Tongue (tissue), 1 donor: ENCODE measurements at regions not wholly inside any gene's neighbourhood (a gene's known extent, or its start where the extent isn't known, plus 50 kb on each side); places are given as distances from the start of the nearest gene placed in this dataset.

ENCODE experiments used
- DNase-seq: peaks from one replicate; pipeline ENCODE4 v3.0.0-alpha.2; 2015

DNA sequence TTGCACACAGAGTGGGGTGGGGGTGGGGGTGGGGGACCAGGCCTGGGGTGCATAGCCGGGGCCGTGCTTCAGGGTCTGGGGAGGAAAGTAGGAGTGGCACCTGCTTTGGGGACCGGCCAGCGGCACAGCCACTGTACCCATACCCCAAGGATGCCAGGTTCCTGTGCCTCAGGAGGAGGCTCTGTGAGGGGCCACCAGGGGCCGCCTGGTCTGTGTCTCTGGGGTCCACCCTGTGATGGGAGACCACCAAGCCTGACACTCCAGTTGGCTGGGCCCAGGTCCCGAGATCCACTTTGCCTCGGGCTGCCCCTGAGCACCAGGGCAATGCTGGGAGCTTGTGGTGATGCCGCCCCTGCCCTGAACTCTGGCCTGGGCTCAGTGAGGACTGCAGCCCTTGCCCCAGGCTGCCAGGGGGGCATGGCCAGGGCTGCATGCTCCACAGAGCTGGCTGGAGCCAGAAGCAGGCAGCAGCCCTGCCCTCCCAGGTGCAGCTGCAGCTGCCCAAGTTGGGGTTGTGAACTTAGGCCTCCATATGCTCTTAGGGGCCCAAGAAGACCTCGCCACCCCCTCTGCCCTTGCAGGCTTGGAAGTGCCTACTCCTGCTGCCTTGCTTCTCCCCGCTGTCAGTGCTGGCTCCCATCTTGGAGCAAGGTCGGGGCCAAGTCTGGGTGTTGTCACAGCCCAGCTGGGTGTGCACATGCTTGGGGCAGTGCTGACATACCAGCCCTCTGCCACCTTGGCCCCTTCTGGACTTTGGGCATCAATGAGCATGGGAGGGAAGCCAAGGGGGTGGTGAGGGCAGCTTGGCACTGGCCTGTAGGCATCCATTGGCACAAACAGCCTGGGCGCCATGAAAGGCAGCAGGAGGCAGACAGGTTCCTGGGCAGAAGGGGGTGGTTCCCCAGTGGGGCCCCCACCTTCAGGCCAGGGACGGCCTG is 123.3 kb upstream of the THY1 start:
- no peak for DNase-seq

DNA sequence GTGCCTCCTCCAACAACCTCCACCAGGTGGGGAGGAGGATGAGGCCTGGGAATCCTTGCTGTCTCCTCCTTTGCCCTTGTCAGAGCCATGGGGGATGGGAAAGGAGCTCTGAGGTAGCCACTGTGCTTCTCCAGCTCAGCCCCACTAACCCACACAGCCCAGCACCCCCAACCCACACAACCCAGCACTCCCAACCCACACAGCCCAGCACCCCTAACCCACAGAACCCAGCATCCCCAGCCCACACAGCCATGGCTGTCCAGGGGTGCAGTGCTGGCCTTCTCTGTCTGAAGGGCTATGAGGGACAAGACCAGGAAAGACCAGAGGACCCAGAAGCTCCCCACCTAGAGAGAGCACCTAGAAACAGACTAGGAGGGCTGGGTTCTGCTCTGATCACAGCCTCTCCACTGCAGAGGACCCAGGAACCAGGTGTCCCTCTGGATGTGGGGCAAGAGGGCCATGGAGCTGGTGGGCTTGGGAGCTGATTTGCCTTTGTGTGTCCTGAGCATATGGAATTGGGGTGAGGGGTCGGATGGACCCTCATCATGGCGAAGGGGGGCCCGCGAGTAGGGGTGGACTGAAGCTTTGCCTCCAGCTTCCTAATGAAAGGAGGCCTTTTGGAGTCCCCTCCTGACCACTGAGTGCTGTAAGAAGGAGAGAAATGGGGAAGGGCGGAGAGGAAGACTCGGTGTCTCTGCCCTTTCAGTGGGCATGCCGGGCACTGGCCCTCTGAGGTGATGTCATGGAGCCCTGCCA is 117.6 kb upstream of the THY1 start:
- DNase-seq: no peak

DNA sequence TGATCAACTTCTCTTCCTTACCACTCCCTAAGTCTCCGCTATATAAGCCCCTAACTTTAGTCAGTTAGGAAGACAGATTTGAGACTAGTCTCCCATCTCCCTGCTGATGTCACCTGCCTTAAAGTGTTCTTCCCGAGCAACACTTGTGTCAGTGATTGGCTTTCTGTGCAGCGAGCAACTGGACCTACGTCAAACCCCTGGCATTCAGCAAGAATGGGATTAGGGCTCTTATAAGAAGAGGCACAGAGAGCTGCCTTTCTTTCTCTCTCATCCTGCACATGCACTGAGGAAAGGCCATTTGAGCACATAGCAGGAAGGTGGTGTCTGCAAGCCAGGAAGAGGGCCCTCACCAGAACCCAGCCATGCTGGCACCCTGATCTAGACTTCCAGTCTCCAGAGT is 116.6 kb upstream of the THY1 start:
- peak; percentile 73 for DNase-seq

DNA sequence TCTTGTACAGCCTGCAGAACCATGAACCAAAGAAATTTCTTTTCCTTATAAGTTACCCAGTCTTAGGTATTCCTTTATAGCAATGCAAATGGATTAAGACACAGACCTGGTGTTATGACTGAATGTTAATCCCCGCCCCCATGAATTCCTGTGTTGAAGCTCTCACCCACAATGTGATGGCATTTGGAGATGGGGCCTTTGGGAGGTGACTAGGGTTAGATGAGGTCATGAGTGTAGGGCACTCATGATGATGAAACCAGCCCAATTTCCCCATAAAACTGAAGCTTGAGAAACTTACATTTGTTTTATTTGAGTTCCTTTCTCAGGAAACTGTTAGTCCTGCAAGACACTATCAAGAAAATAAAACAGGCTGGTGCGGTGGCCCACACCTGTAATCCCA is 115.8 kb upstream of the THY1 start:
- no peak for DNase-seq

DNA sequence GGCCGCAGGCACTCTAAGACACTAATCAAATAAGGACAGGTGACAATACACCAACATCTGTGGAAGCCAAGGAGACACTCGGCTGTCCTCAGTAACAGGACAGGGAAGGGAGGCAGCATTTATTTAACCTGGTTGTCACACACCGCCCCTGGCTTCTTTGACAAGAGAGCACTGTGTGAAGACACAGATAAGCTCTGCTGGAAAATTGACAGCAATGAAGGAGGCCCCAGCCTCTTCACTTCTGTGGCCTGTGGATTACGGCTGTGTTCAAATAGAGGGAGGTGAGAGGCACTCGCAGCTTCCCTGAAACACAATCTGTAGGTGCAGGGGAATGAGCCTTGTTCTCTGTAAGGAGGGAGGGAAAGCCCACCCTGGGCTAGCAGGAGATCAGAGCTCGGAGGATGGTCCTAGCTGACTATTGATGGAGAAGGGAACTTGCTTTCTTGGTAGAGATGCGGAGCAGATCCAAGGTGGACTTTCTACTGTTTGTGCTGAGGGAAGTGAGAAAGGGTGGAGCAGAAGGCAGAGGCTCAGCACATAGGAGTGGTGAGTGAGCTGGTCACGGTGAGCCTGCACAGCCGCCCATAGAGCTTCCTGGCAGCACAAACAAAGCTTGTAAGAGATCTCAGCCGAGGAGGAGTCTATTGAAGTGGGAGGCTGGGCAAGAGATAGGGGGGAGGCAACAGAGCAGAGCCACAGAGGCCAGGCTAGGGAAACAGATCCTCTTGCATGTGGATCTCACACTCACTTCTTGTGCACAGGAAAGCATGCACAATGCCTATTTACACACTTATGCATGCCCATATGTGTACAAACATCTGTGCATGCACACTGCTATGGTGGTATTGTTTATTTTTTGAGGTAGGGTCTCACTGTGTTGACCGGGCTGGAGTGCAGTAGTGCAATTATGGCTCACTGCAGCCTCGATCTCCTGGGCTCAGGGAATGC is 114.6 kb upstream of the THY1 start:
- DNase-seq: no peak

DNA sequence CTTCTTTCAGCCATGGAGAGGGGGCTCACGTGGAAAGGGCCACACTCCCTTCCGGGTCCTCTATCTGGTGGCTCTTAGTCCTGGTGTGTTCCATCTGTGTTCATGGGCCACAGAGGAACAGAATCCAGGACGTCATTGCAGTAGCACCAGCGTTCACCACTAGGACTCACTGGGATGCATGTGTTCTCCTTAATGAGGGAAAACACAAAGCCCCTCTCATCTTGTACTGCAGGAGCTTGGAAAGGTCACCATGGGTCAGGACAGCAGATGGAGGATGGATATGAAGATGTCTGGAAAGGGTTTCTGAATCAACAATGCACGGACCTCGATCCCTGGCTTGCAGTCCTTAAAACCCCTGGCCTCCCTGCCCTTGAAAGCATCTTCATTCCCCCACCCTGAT is 113.8 kb upstream of the THY1 start:
- no peak for DNase-seq

DNA sequence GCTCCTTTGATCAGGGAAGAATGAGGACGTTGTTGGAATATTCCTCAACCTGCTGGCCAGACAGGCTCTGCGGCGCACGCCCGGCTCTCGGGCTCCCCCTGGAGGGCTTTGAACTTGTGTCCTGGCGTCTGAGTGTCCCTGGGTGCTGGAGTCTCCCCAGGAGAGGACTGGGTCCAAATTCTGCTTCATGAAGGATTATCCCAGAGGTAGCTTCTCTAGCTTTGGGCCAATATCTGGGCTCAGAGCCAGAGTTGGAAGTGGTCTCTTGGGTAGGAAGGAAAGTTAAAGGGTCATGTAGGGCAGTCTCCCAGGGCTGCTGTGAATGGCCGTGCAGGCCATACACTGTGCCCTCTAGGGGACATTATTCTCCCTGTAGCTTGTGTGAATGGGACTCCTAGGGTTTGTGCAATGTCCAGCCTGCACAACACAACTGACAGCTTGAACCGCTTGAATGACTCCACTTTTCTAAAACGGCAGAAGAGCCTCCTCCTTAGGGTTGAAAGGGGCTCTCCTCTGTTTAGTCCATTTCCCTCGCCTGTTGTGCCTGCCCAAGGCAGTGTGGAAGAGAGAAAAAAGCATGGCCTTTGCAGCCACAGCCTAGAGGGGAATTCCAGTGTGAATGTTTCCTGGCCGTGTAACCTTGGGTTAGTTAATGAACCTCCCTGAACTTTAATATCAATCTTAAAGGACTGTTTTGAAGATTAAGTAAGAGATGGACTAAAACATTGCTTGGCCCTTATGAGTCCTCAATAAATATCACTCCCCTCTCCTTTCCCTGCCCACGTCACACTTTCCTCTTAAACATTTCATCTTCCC is 111.2 kb upstream of the THY1 start:
- DNase-seq: peak; percentile 74

DNA sequence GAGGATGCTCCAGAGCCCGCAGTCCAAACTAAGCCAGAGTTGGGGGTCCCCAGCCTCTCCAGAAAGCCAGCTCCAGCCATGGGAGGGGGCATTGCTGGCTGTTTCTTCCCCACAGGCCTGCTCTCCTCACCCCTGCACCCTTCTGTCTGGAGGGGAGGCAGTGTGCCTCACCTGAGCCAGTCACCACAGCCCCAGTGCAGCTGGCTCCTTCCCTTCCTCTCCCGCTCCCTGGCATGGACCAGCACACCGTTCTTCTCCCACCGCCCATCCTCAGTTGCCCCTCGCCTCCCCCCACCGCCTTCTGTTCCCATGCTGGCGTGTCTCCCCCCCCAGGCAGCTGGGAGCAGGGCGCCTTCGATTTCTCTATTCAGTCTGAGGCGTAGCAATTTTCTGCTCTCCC is 110.5 kb upstream of the THY1 start:
- DNase-seq: no peak

DNA sequence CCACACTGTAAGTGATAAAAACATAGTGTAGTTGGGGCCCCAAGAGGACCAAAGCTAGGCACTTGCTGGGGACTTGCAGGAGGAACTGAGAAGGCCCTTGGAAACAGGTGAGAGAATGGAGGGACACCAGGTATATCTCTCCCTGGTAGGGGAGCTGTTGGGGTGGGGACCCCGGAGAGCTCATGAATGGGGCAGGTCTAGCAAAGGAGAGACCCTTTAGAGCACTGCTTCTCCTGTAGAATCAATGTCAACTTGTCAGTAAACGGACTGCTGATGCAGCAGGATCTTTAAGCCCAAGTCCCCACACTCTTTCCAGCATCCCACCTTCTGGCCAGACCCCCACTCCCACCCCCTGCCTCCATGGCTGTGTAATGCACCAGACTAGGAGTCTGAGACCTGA is 109.6 kb upstream of the THY1 start:
- DNase-seq: no peak

DNA sequence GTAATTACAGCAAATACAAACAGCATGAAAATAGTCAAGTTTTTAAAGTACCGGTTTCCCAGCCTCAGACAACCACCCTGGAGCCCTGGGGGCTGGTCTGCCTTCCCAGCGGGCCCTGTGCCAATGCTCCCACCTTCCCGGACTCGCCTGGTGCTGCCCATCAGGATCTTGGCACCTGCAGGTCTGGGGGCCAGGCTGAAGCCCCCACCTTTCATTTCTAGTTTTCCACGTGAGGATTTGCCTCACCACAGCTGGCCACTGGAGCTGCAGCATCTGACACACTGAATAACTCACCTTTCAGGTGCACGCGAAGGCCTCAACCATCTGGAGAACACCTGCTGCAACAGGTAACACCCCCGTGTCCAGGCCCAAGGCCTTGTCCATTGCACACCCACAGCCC is 108.7 kb upstream of the THY1 start:
- no peak for DNase-seq

DNA sequence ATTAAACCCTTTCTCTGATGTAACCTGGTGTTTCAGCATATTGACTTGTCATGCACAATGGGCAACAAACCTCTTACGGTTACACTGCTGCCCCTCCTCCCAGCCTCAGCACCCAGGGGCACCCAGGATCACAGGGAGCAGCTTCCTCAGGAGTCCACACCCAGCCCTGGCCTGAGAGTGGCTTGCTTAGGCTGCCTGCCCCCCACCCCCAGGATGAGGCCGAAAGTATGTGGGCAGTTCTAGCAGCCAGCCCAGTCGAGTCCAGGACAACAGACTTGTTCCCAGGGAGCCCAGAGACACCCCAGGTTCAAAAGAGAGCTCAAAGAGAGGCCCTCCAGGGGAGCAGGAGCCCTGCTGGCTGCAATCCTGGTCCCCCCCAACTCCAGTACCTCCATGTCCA is 108.1 kb upstream of the THY1 start:
- DNase-seq: no peak

DNA sequence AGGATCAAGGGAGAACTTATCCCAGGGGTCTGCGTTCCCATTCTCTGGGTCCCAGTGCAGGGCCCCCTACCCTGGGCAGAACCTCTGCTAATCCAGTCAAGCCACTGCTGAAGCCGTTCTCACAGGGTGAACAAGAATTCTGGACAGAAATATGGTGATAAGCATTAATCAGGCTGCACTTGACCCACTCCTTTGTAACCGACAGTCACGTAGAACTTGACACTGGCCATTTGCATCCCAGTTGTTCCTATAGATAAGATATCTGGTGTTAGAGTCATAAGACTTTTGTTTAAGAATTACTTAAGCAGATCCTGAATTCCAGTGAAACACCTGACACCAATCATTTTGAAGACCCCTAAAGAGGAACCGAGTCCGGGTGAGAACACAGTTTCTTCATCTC is 107.5 kb upstream of the THY1 start:
- DNase-seq: no peak

DNA sequence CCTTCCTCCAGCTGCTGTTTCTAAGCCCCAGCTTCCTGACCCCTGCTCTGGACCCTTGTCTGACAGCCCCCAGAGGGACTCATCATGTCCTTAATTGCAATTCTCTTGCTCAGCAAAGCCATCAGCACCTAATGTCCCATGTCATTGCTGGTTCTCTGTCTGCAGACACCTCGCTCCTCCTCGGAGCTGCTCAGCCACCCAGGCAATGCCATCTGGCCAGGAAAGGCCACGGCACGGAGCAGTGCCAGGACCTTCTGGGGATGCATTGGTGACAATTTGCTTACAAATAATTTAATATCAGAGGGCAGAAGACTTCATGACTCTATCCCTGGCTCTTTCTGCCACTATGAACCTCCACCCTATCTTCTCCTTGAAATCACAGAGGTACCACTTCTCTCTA is 107.0 kb upstream of the THY1 start:
- no peak for DNase-seq

DNA sequence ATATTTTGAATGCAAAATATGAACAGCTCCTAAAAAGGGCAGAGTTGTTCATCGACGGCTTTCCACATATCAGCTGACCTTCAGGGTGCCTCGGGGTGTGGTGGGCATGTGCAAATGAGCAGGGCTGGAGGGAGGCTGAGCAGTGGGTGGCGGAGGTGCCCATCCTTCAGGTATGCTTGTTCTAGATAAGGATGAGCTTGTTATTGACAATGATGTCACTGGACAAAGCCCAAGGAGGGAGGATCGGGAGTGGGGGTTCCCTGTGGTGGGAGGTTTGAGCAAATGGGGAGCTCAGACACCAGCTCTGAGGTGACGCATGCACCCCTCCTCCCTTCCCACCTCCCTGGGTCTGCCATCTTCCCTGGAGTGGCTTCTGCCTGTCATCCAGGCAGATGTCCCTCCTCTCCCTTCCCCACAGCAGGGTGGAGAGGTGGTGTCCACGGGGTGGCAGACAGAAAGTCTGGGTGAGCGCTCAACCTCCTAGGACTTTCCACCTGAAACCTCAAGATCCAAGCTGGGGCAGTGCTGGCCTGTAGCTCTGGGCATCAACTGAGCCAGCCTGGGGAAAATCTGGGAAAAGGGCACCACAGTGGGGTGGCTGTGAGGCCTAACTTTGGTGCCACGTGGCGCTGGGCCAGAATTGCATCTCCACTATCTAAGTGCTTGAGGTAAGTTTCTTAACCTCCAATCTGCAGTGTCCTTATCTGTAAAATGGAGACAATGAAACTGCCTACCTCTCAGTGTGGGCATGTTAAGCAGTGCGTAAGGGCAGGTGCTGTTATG is 106.3 kb upstream of the THY1 start:
- no peak for DNase-seq

DNA sequence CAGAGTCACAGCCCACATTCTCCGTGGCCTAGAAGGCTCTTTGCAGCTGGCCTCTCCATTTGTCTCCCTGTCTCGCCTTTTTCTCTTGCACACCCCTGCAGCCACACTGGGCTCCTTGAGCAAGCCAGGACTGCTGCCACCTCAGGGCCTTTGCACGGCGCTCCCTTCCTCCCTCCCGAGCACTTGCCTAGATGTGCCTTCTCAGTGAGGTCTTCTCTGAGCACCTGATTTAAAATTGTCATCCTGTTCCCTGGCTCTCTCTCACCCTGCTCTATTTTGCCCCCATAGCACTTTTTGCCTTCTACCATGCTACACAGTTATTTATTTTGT is 102.9 kb upstream of the THY1 start:
- DNase-seq: no peak

DNA sequence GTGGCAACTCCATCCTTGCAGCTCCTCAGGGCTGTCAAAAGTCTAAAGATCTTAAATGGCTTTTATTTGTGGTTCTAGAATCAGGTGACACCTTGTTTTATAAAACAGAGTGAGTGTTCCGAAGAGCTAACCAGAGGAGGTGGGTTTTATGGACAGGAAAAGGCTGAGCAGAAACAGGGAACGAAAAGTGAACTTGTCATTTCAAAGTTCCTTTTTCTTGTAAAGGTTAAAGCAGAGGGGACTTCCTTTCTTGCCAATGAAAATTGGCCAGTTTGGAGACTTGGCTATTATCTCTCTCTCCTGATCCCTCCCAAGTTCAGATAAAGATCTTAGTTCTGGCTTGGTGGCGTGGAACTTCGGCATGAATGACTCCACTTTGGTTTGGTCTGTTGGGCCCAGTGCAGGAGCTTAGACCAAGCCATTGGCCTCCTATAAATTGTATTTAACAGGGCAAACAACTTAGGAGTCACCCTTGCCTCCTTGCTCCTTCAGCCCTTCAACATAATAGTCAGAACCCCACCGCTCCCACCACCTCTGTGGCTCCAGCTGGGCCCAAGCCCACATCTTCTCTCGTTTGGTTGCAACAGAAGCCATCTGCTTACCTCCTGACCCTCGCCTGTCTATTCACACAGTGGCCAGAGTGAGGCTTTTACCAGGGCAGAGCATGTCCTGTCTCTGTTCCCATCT is 102.4 kb upstream of the THY1 start:
- DNase-seq: no peak

DNA sequence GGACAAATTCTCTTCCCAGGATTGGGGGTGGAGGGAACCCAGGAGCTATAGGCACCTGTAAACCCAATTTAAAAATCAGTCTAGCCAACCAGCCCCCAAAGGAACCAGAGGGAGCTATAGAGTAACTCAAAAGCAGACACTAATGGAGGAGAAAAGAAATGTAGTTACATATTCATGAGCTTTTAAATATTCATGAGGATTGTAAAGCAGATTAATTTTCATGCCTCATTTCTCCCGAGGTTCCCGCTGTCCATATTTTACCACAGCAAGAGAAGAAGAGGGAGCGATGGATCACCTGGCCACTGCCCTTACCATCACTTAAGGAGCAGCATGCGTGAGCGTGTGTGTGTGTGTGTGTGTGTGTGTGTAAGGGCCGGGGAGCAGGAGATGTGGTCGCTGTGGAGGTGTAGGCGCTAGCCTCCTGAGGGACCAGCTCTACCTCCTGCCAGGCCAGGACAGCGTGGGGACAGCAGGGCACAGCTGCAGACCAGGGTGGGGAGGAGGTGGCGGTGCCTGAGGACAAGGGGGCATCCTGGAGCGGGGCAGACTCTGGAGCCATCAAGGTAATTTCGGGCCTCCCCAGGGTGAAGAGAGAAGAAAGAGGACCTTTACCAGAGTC is 100.7 kb upstream of the THY1 start:
- no peak for DNase-seq

DNA sequence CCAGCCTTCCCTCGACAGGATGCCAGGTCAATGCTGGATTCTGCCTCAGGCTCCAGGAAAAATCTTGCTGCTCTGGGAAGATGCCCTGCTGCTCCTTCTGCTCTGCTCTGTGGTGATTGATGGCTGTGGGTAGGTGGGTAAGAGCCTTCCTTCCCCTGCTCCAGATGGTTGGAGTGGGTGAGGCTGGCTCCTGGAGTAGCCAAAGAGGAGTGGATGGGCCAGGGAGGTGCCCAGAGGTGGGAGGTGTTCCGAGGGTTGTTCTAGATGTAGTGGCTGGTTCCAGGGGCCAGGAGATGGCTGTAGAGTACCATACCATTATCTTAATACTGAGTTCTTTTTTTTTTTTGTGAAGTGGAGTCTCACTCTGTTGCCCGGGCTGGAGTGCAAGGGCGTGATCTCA is 99.6 kb upstream of the THY1 start:
- no peak for DNase-seq

DNA sequence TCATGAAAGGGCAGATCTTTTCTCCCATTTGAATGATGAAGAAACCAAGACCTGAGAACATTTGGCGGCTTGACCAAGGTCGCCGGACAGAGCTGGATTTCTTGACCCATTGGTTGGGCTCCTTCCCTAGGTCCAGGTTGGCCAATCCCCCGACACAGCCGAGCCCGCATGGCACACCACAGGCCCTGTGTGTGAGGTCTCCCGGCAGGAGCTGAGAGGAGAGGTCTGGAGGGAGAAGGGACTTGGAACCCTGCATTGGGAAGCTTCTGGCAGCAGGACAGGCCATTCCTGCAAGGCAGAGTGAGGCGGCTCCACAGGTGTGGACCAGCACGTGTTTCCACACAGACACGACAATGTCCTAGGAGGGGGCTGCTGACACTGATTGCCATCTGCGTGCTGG is 98.6 kb upstream of the THY1 start:
- DNase-seq: no peak

DNA sequence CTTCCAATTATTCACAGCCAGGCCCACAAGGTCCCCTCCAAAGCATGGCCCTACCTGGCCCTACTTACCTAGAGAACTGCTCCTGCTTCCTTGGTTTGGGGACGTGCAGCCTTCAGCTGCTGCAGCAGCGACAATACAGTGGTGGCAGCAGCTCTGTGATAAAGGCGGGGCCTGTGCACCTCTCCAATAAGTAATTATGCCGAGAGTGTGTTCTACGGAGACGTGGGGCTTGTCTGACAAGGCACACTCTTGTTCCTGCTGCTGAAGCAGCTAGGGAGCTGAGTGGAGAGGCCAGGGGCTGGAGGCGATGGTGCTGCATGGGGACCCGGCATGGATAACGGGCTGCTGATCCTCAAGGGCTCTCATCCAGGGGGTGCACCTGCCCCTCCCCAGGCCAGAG is 98.0 kb upstream of the THY1 start:
- no peak for DNase-seq
